ENCODE measurements at regions not wholly inside any gene's neighbourhood (a gene's known extent, or its start where the extent isn't known, plus 50 kb on each side); places are given as distances from the start of the nearest gene placed in this dataset.

DNA sequence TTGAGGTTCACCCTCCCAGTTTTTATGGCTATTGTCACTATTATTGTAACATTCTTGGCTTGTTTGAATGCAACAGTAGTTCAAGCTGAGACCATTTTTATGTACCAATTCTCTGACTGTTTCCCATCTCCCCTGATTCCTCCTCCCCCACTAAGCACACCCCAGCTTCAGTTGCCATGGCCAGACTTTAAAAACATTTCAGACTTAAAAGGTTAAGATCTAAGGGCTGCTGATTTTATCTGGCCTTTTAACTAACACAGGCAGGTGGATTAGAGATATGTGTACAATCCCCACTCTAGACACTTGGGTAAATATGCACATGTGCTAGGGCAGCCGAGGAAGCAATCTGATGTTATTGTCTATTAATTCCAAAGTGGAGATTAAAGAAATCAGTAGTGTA, 386.3 kb upstream of the NR2F2 start:
- H3K27ac ChIP-seq (ENCODE audit: low read length): no peak overlapping the region

DNA sequence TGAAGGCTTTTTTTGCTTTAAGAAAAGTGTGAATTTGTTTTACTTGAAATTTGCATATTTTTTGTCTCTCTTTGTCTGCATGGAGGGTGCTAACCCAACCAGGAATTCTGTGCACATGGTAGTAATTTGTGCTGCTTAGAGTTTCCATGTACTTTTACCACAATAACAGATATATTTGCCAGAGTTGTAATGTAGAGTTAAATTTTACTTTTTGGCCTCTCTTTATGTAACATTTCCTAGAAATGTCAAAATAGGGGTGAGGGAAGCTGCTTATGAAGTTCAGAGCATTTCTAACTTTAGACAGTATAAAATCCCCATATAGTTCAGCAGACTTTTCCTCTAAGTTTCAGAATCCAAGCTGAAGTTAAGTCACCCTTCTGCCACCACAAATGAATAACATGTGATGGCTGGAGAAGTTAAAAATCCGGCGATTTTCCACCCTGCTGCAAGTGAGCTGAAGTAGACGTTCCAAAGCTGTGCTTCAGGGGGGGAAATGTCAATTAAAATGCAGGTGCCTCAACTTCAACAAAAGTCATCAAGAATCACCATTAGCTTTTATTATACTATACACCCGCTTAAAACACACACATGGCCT, 385.7 kb upstream of the NR2F2 start:
- H3K4me1 ChIP-seq (ENCODE audit: control insufficient read depth in 1 of 2, insufficient read depth in 2 of 2, low read length in 2 of 2): no peaks in the 10 kb centered on the region
- H3K4me3 ChIP-seq (ENCODE audit: low read depth in 1 of 2, low read length in 2 of 2): no peak overlapping the region
- no peaks in the 10 kb centered on the region for H3K27me3 ChIP-seq (ENCODE audit: low read depth, low read length)
- no peaks in the 10 kb centered on the region for H3K36me3 ChIP-seq (ENCODE audit: control insufficient read depth in 1 of 2, insufficient read depth in 2 of 2, low read length in 2 of 2)
- H3K9me3 ChIP-seq (ENCODE audit: control insufficient read depth in 1 of 2, low read length in 2 of 2): no peaks in the 10 kb centered on the region
- no peak overlapping the region for H3K27ac ChIP-seq (ENCODE audit: low read length)

More for the DNA sequence above, 386.3 kb upstream of the NR2F2 start:
- Histone ChIP-seq H3K9me3 (ENCODE audit: control insufficient read depth in 1 of 2, low read length in 2 of 2) (no peaks in the 10 kb centered on the region), H3K27me3 (ENCODE audit: low read depth, low read length) (no peaks in the 10 kb centered on the region), H3K4me1 (ENCODE audit: control insufficient read depth in 1 of 2, insufficient read depth in 2 of 2, low read length in 2 of 2) (no peaks in the 10 kb centered on the region), H3K4me3 (ENCODE audit: low read depth in 1 of 2, low read length in 2 of 2) (no peak overlapping the region), H3K36me3 (ENCODE audit: control insufficient read depth in 1 of 2, insufficient read depth in 2 of 2, low read length in 2 of 2) (no peaks in the 10 kb centered on the region)

DNA sequence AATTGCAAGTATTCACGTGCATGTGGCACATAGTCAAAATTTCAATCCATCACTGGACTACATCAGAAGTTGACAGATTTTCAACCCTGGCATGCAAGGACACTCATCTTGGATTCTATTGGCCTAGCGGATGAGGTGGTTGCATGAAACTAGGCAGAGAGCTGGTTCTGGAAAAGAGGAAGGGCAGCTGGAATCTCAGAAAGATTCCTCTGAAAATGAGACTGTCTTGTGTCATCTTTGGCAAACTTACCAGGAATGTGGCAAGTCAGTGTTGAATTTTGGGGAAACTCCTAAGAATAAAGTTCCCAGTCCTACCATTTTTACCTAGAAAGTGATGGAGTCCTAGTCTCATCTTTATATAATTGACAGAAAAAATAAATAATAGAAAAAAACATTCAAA, 384.3 kb upstream of the NR2F2 start:
- Histone ChIP-seq H3K9me3 (ENCODE audit: control insufficient read depth in 1 of 2, low read length in 2 of 2) (no peaks in the 10 kb centered on the region), H3K4me3 (ENCODE audit: low read depth in 1 of 2, low read length in 2 of 2) (no peak overlapping the region), H3K27me3 (ENCODE audit: low read depth, low read length) (no peaks in the 10 kb centered on the region), H3K36me3 (ENCODE audit: control insufficient read depth in 1 of 2, insufficient read depth in 2 of 2, low read length in 2 of 2) (no peaks in the 10 kb centered on the region), H3K4me1 (ENCODE audit: control insufficient read depth in 1 of 2, insufficient read depth in 2 of 2, low read length in 2 of 2) (no peaks in the 10 kb centered on the region), H3K27ac (ENCODE audit: low read length) (no peak overlapping the region)

DNA sequence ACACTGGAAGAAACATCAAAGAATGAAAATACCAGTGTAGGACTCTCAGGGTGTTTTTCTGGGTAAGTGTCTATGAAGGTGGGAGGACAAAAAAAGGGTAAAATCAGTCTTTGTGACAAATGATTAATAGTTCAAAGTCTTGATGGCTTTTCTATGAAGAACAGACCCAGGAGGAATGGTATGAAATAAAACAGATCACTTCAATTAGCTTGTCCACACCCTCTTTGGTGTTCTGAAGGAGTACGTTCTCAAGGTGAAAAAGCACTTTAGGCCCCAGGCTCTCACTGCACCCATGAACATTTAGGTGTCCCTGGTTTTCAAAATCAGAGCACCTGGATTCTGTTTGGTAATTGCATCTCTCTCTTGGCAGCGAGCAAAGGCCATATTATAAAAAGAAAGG, 383.6 kb upstream of the NR2F2 start:
- Histone ChIP-seq H3K36me3 (ENCODE audit: control insufficient read depth in 1 of 2, insufficient read depth in 2 of 2, low read length in 2 of 2) (no peaks in the 10 kb centered on the region), H3K4me3 (ENCODE audit: low read depth in 1 of 2, low read length in 2 of 2) (no peak overlapping the region), H3K9me3 (ENCODE audit: control insufficient read depth in 1 of 2, low read length in 2 of 2) (no peaks in the 10 kb centered on the region), H3K27me3 (ENCODE audit: low read depth, low read length) (no peaks in the 10 kb centered on the region), H3K27ac (ENCODE audit: low read length) (no peak overlapping the region), H3K4me1 (ENCODE audit: control insufficient read depth in 1 of 2, insufficient read depth in 2 of 2, low read length in 2 of 2) (no peaks in the 10 kb centered on the region)

DNA sequence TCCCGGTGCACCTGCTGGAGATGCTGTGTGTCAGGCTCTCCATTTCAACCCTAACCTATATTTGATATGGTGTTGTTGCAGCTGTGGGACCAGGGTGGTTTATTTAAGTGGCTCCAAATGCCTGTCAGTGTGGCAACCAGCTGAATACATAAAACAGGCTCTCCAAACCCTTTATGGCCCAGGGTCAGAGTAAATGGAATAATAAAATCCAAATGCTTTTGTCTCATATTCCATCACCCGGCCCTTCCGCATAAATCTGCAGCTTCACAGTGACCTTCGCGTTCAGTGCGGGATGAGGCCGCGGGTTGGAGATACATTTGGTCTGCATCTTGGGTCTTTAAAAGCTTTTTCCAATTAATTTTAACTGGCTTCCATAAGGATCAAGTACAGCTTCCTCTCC, 382.1 kb upstream of the NR2F2 start:
- Histone ChIP-seq H3K27me3 (ENCODE audit: low read depth, low read length) (no peaks in the 10 kb centered on the region), H3K27ac (ENCODE audit: low read length) (no peak overlapping the region), H3K9me3 (ENCODE audit: control insufficient read depth in 1 of 2, low read length in 2 of 2) (no peaks in the 10 kb centered on the region), H3K4me3 (ENCODE audit: low read depth in 1 of 2, low read length in 2 of 2) (no peak overlapping the region), H3K4me1 (ENCODE audit: control insufficient read depth in 1 of 2, insufficient read depth in 2 of 2, low read length in 2 of 2) (no peaks in the 10 kb centered on the region), H3K36me3 (ENCODE audit: control insufficient read depth in 1 of 2, insufficient read depth in 2 of 2, low read length in 2 of 2) (no peaks in the 10 kb centered on the region)

DNA sequence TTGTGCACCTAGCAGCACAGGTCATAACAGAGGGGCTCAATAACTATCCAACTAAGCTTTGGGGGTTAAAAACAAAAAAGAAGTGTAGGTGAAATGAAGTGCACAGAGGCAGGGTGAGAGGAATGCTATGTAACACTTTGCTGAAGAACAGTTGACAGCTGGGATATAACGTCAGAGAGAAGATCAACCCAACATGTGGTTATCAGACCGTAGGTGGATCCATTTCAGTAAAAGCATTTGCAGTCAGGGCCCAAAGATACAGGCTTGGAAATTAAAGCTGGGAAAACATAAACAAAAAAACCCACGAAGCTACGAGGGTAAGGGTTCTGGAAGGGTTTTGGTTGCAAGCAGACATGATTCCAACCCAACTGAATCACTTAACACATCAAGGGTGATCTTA, 377.5 kb upstream of the NR2F2 start:
- Histone ChIP-seq H3K9me3 (ENCODE audit: control insufficient read depth in 1 of 2, low read length in 2 of 2) (peaks cover 0 to 7% of the 10 kb centered on the region in 2 donors), H3K27me3 (ENCODE audit: low read depth, low read length) (no peaks in the 10 kb centered on the region), H3K4me3 (ENCODE audit: low read depth in 1 of 2, low read length in 2 of 2) (no peak overlapping the region), H3K36me3 (ENCODE audit: control insufficient read depth in 1 of 2, insufficient read depth in 2 of 2, low read length in 2 of 2) (no peaks in the 10 kb centered on the region), H3K4me1 (ENCODE audit: control insufficient read depth in 1 of 2, insufficient read depth in 2 of 2, low read length in 2 of 2) (no peaks in the 10 kb centered on the region), H3K27ac (ENCODE audit: low read length) (no peak overlapping the region)

DNA sequence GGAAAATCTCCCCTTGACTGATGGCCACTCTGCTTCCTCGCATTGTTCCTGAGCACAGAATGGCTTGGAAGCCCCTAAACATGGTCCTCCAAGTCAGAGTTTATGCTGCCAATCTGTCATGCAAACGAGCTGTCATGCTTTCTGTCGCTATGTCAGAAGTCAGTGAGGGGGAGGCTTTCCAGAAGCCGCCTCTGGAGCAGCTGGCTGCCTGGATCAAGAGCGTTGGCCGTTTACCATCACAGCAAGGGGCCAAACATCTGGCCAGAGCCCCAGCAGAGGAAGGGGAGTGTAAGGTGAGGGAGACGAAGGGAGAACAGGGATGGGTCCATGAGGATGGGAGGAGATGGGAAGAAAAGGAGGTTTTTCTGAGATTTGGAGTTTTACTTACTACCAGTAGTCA, 372.6 kb upstream of the NR2F2 start:
- Histone ChIP-seq H3K4me1 (ENCODE audit: control insufficient read depth in 1 of 2, insufficient read depth in 2 of 2, low read length in 2 of 2) (no peaks in the 10 kb centered on the region), H3K4me3 (ENCODE audit: low read depth in 1 of 2, low read length in 2 of 2) (no peak overlapping the region), H3K9me3 (ENCODE audit: control insufficient read depth in 1 of 2, low read length in 2 of 2) (peaks cover 0 to 12% of the 10 kb centered on the region in 2 donors)

DNA sequence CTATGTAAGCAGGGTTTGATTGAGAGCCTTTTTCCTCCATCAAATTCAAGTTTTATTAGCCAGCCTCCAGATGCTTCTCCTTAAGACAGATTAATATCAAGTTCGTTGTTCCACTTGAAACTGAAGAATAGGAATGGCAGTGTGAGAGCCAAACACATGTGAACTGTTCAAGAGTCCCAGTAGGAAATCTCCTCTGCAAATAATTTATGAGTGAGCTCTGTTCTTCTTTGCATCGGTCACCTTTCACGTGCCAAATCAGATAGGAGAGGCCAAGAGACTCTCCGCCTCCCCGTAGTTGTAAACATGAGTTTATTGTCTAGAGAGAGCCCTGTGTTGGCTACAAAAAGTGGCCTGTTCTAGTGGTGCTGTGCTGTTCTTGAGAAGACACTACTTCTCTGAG, 372.1 kb upstream of the NR2F2 start:
- no peak overlapping the region for H3K4me3 ChIP-seq (ENCODE audit: low read depth in 1 of 2, low read length in 2 of 2)
- peaks cover 0 to 12% of the 10 kb centered on the region in 2 donors for H3K9me3 ChIP-seq (ENCODE audit: control insufficient read depth in 1 of 2, low read length in 2 of 2)
- no peaks in the 10 kb centered on the region for H3K36me3 ChIP-seq (ENCODE audit: control insufficient read depth in 1 of 2, insufficient read depth in 2 of 2, low read length in 2 of 2)
- H3K27ac ChIP-seq (ENCODE audit: low read length): no peak overlapping the region
- no peaks in the 10 kb centered on the region for H3K4me1 ChIP-seq (ENCODE audit: control insufficient read depth in 1 of 2, insufficient read depth in 2 of 2, low read length in 2 of 2)
- no peaks in the 10 kb centered on the region for H3K27me3 ChIP-seq (ENCODE audit: low read depth, low read length)

More for the DNA sequence above, 372.6 kb upstream of the NR2F2 start:
- Histone ChIP-seq H3K27me3 (ENCODE audit: low read depth, low read length) (no peaks in the 10 kb centered on the region), H3K36me3 (ENCODE audit: control insufficient read depth in 1 of 2, insufficient read depth in 2 of 2, low read length in 2 of 2) (no peaks in the 10 kb centered on the region), H3K27ac (ENCODE audit: low read length) (no peak overlapping the region)

DNA sequence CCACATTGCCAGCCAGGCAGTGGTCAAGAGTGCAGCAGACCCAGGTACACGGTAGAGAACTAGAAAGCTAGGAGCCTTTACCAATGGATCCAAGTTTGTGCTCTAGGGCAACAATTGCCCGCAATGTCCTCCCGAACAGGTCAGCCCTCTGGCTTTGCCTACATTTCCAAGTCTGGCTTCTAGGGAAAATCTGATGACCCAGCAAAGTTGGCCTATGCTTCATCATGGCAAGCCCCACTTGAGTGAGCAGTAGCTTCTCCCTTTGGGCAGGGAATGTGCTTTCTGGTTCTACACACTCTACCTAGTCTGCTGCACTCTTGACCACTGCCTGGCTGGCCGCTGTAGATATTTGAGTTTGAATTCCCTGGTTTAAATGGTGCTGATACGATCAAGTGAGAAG, 361.6 kb upstream of the NR2F2 start:
- no peaks in the 10 kb centered on the region for H3K27me3 ChIP-seq (ENCODE audit: low read depth, low read length)
- no peaks in the 10 kb centered on the region for H3K4me1 ChIP-seq (ENCODE audit: control insufficient read depth in 1 of 2, insufficient read depth in 2 of 2, low read length in 2 of 2)
- H3K36me3 ChIP-seq (ENCODE audit: control insufficient read depth in 1 of 2, insufficient read depth in 2 of 2, low read length in 2 of 2): no peaks in the 10 kb centered on the region
- H3K27ac ChIP-seq (ENCODE audit: low read length): no peak overlapping the region
- no peak overlapping the region for H3K4me3 ChIP-seq (ENCODE audit: low read depth in 1 of 2, low read length in 2 of 2)
- H3K9me3 ChIP-seq (ENCODE audit: control insufficient read depth in 1 of 2, low read length in 2 of 2): peaks cover 0 to 2% of the 10 kb centered on the region in 2 donors

DNA sequence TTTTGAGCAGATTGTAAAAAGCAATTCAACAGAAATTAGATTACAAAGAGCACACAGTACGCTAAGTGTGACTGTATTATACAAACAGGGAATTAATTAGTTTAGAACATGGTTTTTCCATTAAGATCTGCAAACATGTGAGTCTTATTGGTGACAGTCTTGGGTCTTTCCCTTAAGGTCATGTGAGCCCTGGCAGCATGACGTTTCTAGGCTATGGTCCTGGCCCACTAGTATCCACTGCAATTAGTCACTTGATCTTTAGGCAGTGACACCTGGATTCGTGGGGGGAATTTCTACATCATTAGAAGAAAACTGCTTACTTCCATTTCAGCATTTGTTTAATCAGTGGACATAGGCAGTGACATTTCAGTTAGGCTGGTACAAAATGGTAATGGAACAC, 360.2 kb upstream of the NR2F2 start:
- Histone ChIP-seq H3K4me1 (ENCODE audit: control insufficient read depth in 1 of 2, insufficient read depth in 2 of 2, low read length in 2 of 2) (no peaks in the 10 kb centered on the region), H3K4me3 (ENCODE audit: low read depth in 1 of 2, low read length in 2 of 2) (no peak overlapping the region), H3K27me3 (ENCODE audit: low read depth, low read length) (no peaks in the 10 kb centered on the region), H3K9me3 (ENCODE audit: control insufficient read depth in 1 of 2, low read length in 2 of 2) (peaks cover 0 to under 1% of the 10 kb centered on the region in 2 donors), H3K27ac (ENCODE audit: low read length) (no peak overlapping the region), H3K36me3 (ENCODE audit: control insufficient read depth in 1 of 2, insufficient read depth in 2 of 2, low read length in 2 of 2) (no peaks in the 10 kb centered on the region)

DNA sequence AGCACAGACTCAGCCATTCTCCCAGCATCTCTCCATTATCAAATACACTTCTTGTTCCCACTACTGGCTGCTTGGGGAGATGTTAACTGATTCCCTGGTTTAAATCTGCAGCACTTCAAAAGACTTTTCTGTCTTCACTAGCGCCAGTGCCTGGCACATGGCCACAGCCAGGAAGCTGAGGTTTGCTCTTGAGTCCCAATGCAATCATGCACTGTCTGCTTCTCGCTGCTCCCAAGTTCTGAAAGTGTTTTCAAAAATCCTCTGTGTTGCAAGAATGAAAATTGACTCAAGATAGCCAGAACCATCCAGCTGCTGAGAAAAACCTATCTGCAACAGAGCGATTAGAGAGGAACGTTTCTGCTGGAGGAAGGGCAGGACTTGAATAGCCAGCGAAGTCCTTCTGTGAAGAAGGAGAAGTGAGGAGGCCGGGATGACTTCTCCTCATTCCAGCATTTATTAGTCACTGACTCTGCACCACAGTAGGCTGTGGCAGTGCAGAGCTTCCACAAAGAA, 358.4 kb upstream of the NR2F2 start:
- H3K27me3 ChIP-seq (ENCODE audit: low read depth, low read length): no peaks in the 10 kb centered on the region
- H3K4me3 ChIP-seq (ENCODE audit: low read depth in 1 of 2, low read length in 2 of 2): no peak overlapping the region
- H3K36me3 ChIP-seq (ENCODE audit: control insufficient read depth in 1 of 2, insufficient read depth in 2 of 2, low read length in 2 of 2): no peaks in the 10 kb centered on the region
- H3K27ac ChIP-seq (ENCODE audit: low read length): no peak overlapping the region
- H3K9me3 ChIP-seq (ENCODE audit: control insufficient read depth in 1 of 2, low read length in 2 of 2): peaks cover 0 to 9% of the 10 kb centered on the region in 2 donors
- H3K4me1 ChIP-seq (ENCODE audit: control insufficient read depth in 1 of 2, insufficient read depth in 2 of 2, low read length in 2 of 2): no peaks in the 10 kb centered on the region

DNA sequence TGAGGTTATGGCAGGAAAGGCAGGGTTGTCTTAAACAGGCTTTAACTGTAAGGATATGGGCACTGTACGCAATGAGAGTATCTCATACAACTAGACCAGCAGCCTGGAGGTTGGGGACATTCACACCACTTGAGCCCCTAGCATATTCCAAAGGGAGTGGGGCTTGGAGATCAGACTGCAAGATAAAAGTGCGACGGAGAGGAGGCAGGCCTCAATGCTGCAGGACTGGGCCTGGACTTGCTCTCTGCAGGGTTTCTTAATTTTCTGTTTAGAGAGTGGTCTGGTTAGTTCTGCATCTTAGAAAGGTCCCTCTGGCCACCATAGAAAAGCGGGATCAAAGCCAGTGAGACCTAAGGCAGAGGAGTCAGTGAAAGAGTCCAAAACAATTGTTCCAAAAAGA, 357.7 kb upstream of the NR2F2 start:
- no peaks in the 10 kb centered on the region for H3K36me3 ChIP-seq (ENCODE audit: control insufficient read depth in 1 of 2, insufficient read depth in 2 of 2, low read length in 2 of 2)
- H3K9me3 ChIP-seq (ENCODE audit: control insufficient read depth in 1 of 2, low read length in 2 of 2): peaks cover 0 to 9% of the 10 kb centered on the region in 2 donors
- H3K27me3 ChIP-seq (ENCODE audit: low read depth, low read length): no peaks in the 10 kb centered on the region
- no peaks in the 10 kb centered on the region for H3K4me1 ChIP-seq (ENCODE audit: control insufficient read depth in 1 of 2, insufficient read depth in 2 of 2, low read length in 2 of 2)
- H3K4me3 ChIP-seq (ENCODE audit: low read depth in 1 of 2, low read length in 2 of 2): no peak overlapping the region
- no peak overlapping the region for H3K27ac ChIP-seq (ENCODE audit: low read length)
